ENCODE measurements at regions not wholly inside any gene's neighbourhood (a gene's known extent, or its start where the extent isn't known, plus 50 kb on each side); places are given as distances from the start of the nearest gene placed in this dataset.

GRCh38 chr13:79803296-79803695 is 322.3 kb downstream of the NDFIP2 start:
- no peak for DNase-seq

- no peak for DNase-seq
Observed at GRCh38 chr13:79802389-79803085, 321.6 kb downstream of the NDFIP2 start.

- DNase-seq, result no peak
Observed at GRCh38 chr13:79799059-79799867, 318.3 kb downstream of the NDFIP2 start.

- DNase-seq, result no peak
Observed at GRCh38 chr13:79796136-79796535, 315.2 kb downstream of the NDFIP2 start.

GRCh38 chr13:79794931-79795330 is 314.0 kb downstream of the NDFIP2 start:
- no peak for DNase-seq

- DNase-seq, result no peak
Observed at GRCh38 chr13:79792716-79793115, 311.8 kb downstream of the NDFIP2 start.

GRCh38 chr13:79791471-79792042 is 310.6 kb downstream of the NDFIP2 start:
- DNase-seq, result no peak

- DNase-seq, result no peak
Observed at GRCh38 chr13:79786176-79786575, 305.2 kb downstream of the NDFIP2 start.

GRCh38 chr13:79782541-79783205 is 301.7 kb downstream of the NDFIP2 start:
- DNase-seq, result no peak

GRCh38 chr13:79781829-79782540 is 301.0 kb downstream of the NDFIP2 start:
- no peak for DNase-seq

- no peak for DNase-seq
Observed at GRCh38 chr13:79780240-79780639, 299.3 kb downstream of the NDFIP2 start.

GRCh38 chr13:79779761-79780160 is 298.8 kb downstream of the NDFIP2 start:
- no peak for DNase-seq

- no peak for DNase-seq
Observed at GRCh38 chr13:79778741-79779460, 297.9 kb downstream of the NDFIP2 start.

GRCh38 chr13:79777504-79777903 is 296.5 kb downstream of the NDFIP2 start:
- DNase-seq, result no peak

- DNase-seq, result no peak
Observed at GRCh38 chr13:79776531-79777295, 295.8 kb downstream of the NDFIP2 start.

- no peak for DNase-seq
Observed at GRCh38 chr13:79775830-79776229, 294.9 kb downstream of the NDFIP2 start.

- DNase-seq, result no peak
Observed at GRCh38 chr13:79772811-79773210, 291.9 kb downstream of the NDFIP2 start.

GRCh38 chr13:79771493-79771892 is 290.5 kb downstream of the NDFIP2 start:
- no peak for DNase-seq

GRCh38 chr13:79770056-79770455 is 289.1 kb downstream of the NDFIP2 start:
- DNase-seq, result no peak

- no peak for DNase-seq
Observed at GRCh38 chr13:79767126-79767525, 286.2 kb downstream of the NDFIP2 start.

GRCh38 chr13:79765331-79765730 is 284.4 kb downstream of the NDFIP2 start:
- no peak for DNase-seq
